Erythroblast (primary cell): ENCODE measurements at regions not wholly inside any gene's neighbourhood (a gene's known extent, or its start where the extent isn't known, plus 50 kb on each side); places are given as distances from the start of the nearest gene placed in this dataset.

Experiments used
- GATA1 ChIP-seq: IDR thresholded peaks from 2 replicates; pipeline ENCODE4 v1.6.1; 2011; ENCODE audit warnings: low read depth, mild to moderate bottlenecking, control low read depth, low read length, moderate library complexity
- POLR2A ChIP-seq: IDR thresholded peaks from 2 replicates; pipeline ENCODE4 v1.6.1; 2011; ENCODE audit warnings: mild to moderate bottlenecking, low read length

DNA sequence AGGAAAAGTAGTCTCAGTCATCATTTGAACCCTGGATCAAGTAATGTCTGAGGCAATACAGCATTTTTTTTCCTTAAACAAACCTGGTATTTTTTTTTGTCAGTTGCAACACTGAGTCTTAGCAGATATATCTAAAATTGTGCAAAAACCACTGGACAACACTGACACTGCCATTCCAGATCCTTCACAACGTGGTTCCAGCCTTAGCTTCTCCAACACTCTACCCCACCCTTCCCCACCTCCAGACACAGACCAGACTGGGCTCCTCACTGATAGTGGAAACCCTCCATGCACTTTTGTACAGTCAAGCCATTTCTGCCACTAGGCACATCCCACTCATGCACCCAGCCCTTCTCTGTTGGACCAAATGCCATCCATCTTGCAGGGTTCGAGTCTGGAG, 199.6 kb upstream of the CTNNB1 start:
- TF ChIP-seq POLR2A (no peak), GATA1 (no peak)
